ENCODE measurements at regions not wholly inside any gene's neighbourhood (a gene's known extent, or its start where the extent isn't known, plus 50 kb on each side); places are given as distances from the start of the nearest gene placed in this dataset.
"Not testable (repeated sequence)": the region's sequence is repeated elsewhere in the genome, so short reads cannot be mapped to it uniquely, and the experiment has no call there.

DNA sequence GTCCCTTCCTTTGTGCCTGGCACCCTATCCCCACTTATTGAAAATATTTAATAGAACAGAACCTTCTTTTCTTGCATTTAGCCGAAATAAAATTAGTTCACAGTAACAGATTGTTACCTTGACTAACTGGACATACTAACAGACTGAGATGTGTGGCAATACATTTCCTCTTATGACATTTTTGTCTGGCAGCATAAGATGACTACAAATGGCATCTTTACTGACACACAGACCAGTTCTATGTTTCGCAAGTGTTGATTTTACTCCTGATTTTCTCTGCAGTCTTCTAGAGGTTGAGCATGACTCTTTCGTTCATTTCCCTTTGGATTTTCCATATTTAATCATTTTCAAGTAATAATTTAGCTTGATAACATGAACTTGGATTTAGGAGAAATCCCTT lies 474.6 kb downstream of the CBLN4 start:
- DNase-seq (ENCODE audit: low spot score) = no peak

DNA sequence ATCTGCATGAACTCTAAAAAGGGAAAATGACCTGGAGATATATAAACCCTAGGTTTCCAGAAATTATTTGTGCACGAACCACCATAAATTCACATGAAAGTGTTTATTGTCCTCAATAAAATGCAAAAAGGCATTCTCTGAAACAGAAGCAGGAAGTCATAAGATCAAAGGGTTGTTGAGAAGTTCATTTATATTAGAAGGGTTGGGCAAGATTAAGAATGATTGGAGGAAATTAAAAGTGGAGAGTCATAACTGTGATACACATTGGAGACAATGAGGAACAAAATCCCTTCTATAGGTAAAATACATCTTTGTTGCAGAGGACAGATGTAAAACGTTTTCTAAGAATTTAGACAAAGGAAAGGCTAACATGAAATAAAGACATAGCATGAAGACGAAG lies 476.8 kb downstream of the CBLN4 start:
- no peak for DNase-seq (ENCODE audit: low spot score)

DNA sequence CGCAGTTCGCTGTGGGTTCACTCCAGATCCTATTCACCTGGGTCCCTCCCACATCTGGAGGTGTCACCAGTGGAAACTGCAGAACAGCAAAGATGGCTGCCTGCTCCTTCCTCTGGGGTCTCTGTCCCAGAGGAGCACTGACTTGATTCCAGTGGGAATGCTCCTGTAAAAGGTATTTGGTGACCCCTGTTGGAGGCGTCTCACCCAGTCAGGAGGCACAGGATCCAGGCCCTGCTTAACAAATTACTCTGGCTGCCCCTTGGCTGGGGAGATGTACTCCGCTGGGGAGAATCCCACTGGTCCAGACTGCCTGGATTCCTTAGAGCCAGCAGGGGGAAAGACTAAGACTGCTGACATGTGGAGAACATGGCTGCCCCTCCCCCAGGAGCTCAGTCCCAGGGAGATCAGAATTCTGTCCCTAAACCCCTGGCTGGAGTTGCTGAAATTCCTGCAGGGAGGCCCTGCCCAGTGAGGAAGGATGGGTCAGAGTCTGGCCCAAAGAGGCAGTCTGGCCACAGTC lies 483.0 kb downstream of the CBLN4 start:
- no peak for DNase-seq (ENCODE audit: low spot score)

DNA sequence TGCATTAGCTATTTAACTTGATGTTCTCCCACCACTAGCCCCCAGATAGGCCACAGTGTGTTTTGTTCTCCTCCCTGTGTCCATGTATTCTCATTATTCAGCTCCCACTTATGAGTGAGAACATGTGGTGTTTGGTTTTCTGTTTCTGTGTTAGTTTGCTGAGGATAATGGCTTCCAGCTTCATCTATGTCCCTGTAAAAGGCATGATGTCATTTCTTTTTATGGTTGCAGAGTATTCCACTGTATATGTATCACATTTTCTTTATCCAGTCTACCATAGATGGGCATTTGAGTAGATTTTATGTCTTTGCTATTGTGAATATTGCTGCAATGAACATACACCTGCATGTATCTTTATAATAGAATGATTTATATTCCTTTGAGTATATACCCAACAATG lies 487.7 kb downstream of the CBLN4 start:
- DNase-seq (ENCODE audit: low spot score) = not testable (repeated sequence)

DNA sequence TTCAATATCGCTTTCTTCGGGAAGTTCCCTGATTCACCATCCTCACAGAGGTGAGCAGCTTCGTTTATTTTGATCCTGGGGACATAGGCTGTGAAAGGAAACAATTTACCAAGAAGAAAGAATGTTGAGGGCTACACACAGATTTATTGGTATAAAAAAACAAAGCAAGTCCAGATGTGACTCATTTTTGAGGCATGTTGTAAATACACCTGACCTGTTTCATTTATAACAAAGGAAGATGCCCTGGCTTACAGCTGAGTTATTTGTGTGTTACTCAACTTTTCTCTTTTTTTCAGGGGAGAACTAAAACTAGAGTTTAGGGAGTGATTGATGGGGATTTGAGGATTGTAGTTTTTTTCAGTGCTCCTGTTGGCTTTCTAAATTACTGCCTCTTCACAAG lies 489.5 kb downstream of the CBLN4 start:
- no peak for DNase-seq (ENCODE audit: low spot score)

DNA sequence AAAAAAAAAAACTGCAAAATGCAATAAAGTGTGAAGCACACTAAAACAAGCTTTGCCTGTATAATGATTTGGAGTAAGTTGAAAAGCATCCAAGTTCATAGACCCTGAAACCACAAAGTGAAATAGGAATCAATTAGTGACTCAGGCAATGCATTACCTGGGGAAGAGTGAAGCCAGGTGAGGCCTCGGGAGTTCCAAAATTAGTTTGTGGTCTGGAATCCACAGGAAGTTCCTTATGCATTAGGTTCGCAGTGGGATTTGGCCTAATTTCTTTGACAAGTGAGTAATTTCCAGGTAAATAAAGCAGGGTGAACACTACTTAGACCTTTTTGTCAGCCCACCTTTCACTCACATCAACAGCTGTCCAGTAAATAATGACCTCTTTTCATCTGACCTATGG lies 490.8 kb downstream of the CBLN4 start:
- no peak for DNase-seq (ENCODE audit: low spot score)

DNA sequence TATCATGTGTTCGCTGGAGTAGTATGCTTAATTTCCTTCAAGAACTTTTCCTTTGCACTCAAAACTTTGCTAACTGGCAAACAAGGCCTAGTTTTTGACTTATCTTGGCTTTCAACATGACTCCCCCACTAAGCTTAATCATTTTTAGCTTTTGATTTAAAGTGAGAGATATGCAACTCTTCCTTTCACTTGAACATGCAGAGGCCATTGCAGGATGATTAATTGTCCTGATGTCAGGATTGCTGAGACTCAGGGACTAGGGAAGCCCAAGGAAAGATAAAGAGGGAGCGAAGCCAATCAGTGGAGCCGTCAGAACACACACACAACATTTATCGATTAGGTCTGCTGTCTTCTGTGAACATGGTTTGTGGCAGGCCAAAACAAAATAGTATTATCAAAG lies 491.4 kb downstream of the CBLN4 start:
- no peak for DNase-seq (ENCODE audit: low spot score)

DNA sequence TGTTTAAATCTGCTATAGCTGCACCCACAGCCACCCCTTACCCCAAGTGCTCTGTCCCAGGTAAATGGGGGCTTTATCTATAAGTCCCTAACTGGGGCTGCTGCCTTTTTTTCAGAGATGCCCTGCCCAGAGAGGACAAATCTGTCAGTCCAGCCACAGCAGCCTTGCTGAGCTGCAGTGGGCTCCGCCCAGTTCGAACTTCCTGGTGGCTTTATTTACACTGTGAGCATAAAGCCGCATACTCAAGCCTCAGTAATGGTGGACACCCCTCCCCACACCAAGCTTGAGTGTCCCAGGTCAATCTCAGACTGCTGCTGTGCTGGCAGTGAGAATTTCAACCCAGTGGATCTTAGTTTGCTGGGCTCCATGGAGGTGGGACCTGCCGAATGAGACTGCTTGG lies 505.2 kb downstream of the CBLN4 start:
- DNase-seq (ENCODE audit: low spot score) = no peak

DNA sequence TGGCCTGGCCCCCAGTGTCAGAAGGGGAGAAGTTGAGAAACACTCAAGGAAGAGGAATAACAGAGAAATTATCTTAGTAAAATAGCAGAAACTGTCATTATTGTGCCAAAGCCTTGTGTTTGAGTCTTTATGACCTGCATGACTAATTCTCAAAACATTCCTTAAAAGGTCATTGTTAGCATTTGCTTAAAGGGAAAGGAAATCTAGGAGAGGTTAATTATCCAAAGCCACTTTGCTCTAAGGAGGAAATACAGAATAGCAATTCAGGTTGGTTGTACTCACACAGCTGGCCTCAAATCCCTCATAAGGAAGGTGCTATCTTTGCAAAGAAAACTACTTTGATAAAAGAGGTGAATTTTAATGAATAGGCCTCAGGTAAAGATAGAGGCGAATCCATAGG lies 516.7 kb downstream of the CBLN4 start:
- DNase-seq (ENCODE audit: low spot score) = no peak

DNA sequence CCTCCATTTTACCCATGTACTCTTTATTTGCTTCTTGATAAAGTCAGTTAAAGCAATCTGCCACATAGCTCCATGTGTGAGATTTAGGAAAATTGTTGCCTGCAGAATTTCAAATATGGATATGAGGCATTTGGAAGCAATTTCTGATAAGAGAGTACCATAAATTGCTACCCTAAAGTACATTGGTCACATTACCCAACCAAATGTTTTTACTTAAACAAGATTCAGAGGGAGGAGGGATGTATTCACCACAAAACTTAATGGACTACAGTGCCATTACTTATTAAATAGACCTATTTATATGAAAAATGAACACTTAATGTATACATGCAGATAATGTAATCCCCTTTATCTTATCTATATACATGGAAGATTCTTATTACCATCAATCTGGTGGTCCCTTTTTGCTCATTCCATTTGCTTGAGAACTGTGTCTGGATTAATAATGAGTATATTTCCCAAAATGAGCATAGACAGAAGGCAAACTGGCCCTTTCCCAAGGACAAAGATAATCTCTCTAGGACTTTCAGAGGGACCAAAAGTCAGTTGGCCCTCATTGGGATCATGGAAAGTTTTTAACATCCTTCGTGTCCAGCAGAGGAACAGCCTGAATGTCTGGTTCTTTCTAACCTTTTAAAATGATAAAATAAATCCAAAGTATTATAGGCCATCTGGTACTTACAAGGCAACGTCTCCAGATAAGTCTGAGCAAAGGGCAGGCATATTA lies 526.4 kb downstream of the CBLN4 start:
- no peak for DNase-seq (ENCODE audit: low spot score)

DNA sequence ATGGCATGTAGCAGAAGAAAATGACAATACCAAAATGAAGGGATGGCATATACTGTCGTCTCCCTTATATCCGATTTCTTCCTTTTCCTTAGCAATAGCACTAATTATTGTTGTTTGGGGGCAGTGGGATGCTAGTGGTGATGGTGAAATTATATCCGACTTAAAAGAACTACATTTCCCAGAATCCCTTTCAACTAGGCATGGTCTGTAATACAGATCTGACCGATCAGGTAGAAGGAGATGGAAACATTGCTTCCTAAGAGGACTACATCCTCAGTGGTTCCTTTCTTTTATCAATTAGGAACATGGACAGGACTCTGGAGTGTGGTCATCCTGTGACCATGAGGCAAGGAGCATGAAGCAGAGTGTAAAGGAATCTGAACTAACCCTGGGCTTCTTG lies 532.6 kb downstream of the CBLN4 start:
- DNase-seq (ENCODE audit: low spot score) = no peak

DNA sequence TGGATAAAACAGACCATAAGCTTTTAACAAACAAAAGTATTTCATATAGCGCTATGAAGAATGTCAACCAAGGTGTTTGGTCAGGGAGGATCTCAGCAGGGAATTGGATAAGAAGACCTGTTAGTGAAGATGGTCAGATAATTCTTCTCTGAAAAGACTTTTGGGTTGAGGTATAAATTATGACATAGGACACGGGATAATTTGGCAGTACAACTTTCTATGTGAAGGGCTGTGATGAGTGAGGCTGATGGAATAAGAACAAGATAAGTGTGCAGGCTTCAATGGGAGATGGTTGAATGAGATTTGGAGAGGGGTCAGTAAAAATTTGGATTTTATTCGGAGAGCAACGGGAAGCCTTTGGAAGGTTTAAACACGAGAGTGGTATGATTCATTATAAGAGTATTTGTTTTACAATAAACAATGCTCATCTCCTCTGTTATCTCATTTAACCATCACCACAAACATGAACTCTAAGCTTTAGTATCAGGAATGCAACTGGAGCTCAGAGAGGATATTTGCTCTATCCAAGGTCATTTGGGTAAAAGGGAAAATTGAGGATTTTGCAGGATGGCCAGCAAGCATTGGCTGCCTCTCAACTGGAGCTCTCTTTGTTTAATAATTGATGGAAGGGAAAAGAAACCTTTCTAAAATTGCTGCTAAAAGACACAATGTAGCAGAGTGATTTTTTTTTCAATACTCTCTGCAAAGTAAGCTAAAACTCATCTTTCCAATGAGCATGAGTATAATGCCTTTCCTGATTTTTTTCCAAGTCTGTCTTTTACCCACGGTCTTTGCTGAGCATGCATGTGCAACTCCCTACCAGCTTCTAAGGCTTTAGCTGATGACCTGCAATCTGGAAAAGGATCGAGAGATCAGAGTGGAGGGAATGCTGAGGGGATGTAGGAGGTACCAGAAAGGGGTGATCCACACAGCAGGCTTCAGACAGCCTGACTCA lies 534.0 kb downstream of the CBLN4 start:
- no peak for DNase-seq (ENCODE audit: low spot score)

DNA sequence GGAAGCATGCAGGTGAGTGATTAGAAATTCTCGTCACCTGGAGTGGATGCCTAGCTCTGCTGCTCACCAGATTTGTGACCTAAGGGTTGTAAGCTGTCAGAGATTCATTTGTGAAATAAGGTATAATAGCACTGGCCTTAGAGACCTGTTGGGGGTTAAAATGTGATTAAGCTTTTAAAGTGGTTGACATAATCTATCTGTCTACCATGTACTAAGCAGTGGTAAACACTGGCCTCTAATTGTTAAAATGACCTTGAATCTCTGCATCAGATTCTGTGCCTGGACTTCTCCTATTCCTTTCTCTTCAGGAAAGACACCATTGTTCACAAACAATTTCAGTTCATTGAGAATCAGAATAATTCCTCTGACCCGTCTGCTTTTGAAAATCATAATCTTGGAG lies 536.2 kb downstream of the CBLN4 start:
- DNase-seq (ENCODE audit: low spot score) = no peak

DNA sequence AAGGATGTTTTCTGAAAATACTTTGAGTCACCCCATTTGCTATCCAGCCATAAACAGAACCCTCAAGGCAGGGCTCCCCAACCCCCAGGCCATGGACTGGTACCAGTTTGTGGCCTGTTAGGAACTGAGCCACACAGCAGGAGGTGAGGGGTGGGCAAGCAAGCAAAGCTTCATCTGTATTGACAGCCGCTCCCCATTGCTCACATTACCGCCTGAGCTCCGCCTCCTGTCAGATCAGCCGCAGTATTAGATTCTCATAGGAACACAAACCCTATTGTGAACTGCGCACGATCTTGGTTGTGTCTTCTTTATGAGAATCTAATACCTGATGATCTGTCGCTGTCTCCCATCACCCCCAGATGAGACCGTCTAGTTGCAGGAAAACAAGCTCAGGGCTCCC lies 543.8 kb downstream of the CBLN4 start:
- DNase-seq (ENCODE audit: low spot score) = no peak

DNA sequence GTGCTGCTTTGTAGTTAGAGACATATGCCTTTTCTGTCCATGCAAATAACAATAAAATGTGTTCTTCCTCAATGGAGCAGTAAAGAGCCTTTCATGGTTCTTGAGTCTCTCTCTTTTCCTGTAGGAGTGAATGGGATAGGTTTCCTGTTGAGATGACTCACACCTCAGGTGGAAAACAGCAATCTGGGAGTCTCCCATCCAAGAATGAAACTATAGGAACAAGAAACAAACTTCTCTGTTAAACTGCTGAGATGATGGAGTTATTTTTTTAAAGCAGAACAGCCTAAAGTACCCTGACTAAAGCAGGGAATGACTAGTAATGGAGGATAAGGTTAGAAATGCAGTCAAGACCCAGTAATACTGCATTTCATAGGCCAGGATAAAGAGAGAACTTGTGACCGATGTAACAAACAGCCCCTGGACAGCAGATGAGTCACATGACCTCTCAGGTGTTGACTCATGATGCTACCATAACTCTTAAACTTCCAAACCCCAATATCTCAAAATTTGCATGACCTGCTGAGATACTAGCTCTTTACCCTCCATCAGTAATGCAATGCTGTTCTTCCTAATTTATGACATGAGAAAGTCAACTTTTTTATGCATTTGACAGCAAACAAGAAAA lies 548.9 kb downstream of the CBLN4 start:
- DNase-seq (ENCODE audit: low spot score) = no peak

DNA sequence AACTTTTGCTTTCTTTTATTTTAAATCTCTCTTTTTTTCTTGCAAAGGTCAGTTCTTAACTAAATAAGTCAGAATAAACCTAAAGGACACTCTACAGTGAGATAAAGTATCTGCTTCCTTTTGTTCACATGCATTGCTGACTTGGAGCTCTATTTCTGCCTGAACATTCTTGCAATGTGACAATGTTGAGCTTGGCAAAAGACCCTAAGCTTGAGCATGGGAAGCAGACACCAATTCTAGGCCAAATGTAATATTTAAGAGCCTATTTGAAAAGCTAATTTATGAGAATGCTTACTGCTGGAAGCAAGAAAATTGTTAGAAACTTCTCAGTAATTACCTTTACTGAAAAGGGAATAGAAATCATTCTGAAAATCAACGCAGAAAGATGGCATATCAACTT lies 556.2 kb downstream of the CBLN4 start:
- DNase-seq (ENCODE audit: low spot score) = no peak

DNA sequence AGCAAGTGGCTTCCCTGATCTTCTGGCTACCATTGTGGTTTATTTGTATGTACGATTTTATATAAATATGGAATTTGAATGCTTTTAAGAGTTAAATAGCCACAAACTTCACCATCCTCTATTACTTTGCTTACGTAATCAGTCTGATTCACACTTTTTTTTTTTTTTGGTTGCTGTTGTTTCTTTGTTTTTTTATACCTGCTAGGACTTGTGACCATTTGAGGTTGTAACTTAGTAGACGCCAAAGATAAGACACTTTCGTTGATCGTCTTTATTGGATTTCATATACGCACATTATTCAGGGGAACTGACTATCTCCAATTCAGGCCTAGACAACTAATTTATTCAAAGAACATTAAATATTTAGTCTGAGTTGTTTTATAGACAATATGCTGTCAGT lies 559.0 kb downstream of the CBLN4 start:
- DNase-seq (ENCODE audit: low spot score) = no peak

DNA sequence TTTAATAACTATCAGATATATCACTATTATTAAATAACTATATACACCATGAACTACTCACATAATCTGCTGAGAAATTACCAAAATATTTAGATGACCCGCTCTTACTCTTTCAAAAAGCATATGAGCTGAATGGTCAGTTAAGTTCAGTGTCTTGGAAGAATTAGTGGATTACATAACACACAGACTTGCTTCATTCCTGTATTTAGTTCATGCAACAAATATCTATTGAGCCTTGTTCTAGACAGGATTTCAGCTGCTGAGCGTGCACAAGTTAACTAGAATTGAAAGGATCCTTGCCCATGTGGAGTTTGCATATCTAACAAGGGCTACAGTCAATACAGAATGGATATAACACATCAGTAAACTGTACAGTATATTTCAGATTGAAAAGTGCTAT lies 566.2 kb downstream of the CBLN4 start:
- no peak for DNase-seq (ENCODE audit: low spot score)

DNA sequence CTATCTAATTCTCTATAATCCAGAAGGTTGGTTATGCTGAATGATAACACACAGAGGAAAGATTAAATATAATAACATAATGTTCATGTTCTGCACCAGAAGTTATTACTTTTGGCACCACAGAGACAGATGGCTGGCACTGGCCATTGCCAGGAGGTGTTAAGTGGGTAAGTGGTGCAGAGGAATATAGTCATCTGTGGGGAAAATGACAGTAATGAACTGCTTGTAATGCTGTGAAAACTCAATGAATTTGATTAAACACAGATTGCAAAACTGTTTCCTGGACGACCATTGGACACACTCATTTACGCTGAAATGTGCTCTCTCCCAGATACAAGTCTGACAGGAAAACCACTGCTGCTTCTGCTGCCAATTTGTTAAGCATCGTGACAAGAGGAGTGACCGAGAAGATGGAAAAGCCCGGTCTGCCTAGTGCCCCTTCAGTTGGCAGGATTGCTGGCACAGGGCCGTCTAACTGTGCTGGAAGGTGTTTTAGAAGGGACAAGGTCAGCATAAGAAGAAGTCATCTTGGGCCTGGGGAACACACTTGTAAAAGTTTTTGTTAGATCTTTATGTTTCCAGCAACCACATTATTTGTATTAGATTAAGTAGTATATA lies 567.4 kb downstream of the CBLN4 start:
- no peak for DNase-seq (ENCODE audit: low spot score)

DNA sequence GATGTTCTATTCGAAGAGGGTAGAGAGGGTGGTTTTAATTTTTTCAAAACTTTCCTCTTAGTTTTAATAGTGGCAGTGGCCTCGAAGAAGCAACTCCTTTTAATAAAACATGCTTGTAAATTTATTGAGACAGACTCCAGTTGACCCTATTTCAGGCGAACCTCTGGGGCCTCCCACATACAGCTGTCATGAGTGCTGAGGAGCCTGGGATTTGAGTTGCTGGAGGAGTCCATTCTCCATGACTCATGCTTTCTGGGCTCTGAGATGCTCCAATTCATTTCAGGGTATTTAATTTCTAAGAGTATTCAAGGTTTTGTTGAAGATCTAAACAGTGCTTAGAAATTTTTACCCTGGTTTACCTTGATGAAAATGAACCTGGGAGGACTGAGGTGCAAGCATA lies 580.4 kb downstream of the CBLN4 start:
- no peak for DNase-seq (ENCODE audit: low spot score)

DNA sequence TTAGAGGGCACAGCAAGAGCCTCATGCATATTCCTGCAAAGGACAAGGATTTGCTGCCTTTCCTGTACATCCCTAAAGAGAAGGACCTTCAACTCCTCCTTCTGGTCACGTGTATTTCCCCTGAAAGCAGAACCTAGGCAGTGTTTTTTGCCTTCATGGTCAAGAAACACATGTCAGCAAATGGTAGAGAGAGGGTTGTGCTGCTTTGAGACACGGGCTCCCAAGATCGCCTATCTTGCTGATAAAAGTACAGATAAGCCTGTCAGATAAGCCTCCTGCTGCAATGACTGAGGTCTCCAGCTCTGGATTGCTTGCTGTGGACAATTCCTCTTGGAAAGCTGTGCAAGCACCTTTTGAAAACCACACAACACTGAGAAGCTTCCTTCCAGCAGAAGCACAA lies 580.8 kb downstream of the CBLN4 start:
- DNase-seq (ENCODE audit: low spot score) = no peak

DNA sequence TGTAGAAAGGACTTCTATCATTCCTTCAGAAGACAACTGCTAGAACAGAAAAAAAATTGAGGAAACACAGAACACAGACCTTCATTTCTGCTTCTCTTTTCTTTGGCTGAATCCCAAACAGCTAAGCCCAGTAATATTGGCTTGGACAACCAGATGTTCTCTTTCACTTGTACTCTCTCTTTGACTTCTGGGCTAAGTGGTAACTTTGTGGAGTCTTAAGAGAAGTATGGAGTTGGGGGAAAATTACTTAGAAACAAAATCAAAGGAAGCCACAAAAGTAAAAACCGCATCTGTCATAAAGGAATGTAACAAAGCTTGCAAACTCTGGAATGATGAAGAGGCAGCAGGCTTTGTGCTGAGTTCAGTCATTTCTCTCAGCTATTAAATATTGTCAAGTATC lies 587.5 kb downstream of the CBLN4 start:
- DNase-seq (ENCODE audit: low spot score) = no peak
